Epithelial cell of esophagus (primary cell): ENCODE measurements at regions not wholly inside any gene's neighbourhood (a gene's known extent, or its start where the extent isn't known, plus 50 kb on each side); places are given as distances from the start of the nearest gene placed in this dataset.

Experiments
- DNase-seq: peaks from one replicate; pipeline ENCODE4 v3.0.0; 2010; ENCODE audit warnings: low read depth
- H3K4me3 ChIP-seq: 2 replicates; pipeline ENCODE4 v1.5.1; 2011; ENCODE audit warnings: mild to moderate bottlenecking, low read length, control low read depth
- CTCF ChIP-seq: IDR thresholded peaks from 2 replicates; pipeline ENCODE4 v1.5.1; 2011; ENCODE audit warnings: low read depth, mild to moderate bottlenecking, low read length, control low read depth, inconsistent platforms; ENCODE audit not compliant: insufficient read depth; ENCODE audit errors: missing control alignments

DNA sequence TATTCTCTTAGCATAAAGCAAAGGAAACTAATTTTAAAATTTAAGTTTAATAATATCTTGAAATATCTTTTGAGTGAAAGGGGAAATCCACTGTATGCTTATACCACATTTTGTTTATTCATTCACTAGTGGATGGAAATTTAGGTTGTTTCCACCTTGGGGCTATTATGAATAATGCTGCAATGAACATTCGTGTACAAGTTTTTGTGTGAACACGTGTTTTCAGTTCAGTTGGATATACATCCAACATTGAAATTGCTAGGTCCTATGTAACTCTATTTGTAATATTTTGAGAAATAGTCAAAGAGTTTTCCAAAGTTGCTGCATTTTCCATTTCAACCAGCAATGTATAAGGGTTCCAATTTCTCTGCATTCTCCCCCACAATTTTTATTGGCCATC lies 83.7 kb upstream of the ETV6 start:
- no peak for TF ChIP-seq CTCF
- DNase-seq, result no peak
- H3K4me3 ChIP-seq, result no peak overlapping the region

DNA sequence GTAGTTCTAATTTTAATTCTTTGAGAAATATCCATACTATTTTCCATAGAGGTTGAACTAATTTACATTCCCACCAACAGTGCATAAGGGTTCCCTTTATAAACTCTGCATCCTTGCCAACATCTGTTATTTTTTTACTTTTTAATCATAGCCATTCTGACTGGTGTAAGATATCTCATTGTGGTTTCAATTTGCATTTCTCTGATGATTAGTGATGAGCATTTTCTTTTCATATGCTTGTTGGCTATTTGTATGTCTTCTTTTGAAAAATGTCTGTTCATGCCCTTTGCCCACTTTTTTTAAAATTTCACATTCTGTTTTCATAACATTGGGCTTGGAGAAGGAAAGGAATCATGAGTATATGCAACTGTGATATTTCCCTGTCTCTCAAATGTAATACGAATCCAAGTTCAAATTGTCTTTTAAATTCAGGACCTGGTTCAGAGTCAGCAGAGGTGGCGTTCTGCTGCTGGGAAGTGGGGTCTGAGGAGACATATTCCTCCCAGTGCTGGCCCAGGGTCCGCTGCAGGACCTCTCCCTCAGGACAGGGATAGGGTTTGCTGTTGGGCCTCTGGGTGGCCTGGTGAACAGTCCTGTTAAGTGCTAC lies 81.2 kb upstream of the ETV6 start:
- DNase-seq, result no peak
- no peak for TF ChIP-seq CTCF
- no peak overlapping the region for H3K4me3 ChIP-seq

- DNase-seq, result no peak
- no peak overlapping the region for H3K4me3 ChIP-seq
- TF ChIP-seq CTCF, result no peak
Observed at GRCh38 chr12:11568762-11569478, 80.6 kb upstream of the ETV6 start.

GRCh38 chr12:11569716-11570115 lies 79.8 kb upstream of the ETV6 start:
- H3K4me3 ChIP-seq, result no peak overlapping the region
- no peak for TF ChIP-seq CTCF
- no peak for DNase-seq

- TF ChIP-seq CTCF, result no peak
- H3K4me3 ChIP-seq, result no peak overlapping the region
- DNase-seq, result no peak
Observed at GRCh38 chr12:11573880-11574279, 75.6 kb upstream of the ETV6 start.

DNA sequence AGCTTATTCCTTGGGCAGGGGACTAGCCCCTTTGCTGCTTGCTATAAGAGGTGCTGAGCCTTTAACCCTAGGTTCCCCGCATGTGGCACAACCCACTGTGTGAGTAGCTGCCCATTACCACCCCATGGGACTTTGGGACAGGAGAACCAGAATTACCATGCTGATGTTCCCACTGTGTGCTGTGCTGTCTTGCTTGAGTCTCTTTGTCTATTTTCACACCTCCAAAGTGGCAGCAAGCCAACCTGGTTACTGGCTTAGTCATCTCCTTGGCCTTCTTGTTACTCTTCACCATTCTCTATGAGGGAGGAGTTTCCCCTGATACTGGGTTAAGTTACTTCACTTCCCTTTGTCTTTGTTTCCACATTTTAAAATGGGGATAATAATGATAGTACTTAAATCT lies 73.4 kb upstream of the ETV6 start:
- no peak for TF ChIP-seq CTCF
- DNase-seq, result peak; percentile 97
- no peak overlapping the region for H3K4me3 ChIP-seq
